Endodermal cell (in vitro differentiated cells): ENCODE measurements at regions not wholly inside any gene's neighbourhood (a gene's known extent, or its start where the extent isn't known, plus 50 kb on each side); places are given as distances from the start of the nearest gene placed in this dataset.

Experiments
- DNase-seq: peaks from one replicate; pipeline ENCODE4 v3.0.0-alpha.2; 2017
- H3K27ac ChIP-seq: 2 replicates; pipeline ENCODE4 v1.5.1; 2013; ENCODE audit warnings: mild to moderate bottlenecking, low read depth, low read length, moderate library complexity
- H3K27me3 ChIP-seq: 2 replicates; pipeline ENCODE4 v1.6.1; 2013; ENCODE audit warnings: mild to moderate bottlenecking, low read length, moderate library complexity; ENCODE audit not compliant: insufficient read depth, control insufficient read depth, poor library complexity, severe bottlenecking
- H3K36me3 ChIP-seq: 2 replicates; pipeline ENCODE4 v1.7.0; 2013; ENCODE audit warnings: mild to moderate bottlenecking, low read length, moderate library complexity; ENCODE audit not compliant: control insufficient read depth, insufficient read depth
- H3K4me1 ChIP-seq: one replicate; pipeline ENCODE4 v1.7.0; 2013; ENCODE audit warnings: low read length; ENCODE audit not compliant: control insufficient read depth, insufficient read depth
- H3K4me3 ChIP-seq: 2 replicates; pipeline ENCODE4 v1.5.1; 2013; ENCODE audit warnings: mild to moderate bottlenecking, low read length, moderate library complexity
- H3K9ac ChIP-seq: 2 replicates; pipeline ENCODE4 v1.6.1; 2013; ENCODE audit warnings: mild to moderate bottlenecking, low read length, moderate library complexity; ENCODE audit not compliant: poor library complexity, severe bottlenecking; ENCODE audit errors: extremely low read depth
- H3K9me3 ChIP-seq: 2 replicates; pipeline ENCODE4 v1.6.1; 2013; ENCODE audit warnings: mild to moderate bottlenecking, low read length, moderate library complexity; ENCODE audit not compliant: control insufficient read depth
- H3K27ac Mint-ChIP-seq: 2 replicates; pipeline ENCODE4 v1.8.0; 2020; ENCODE audit warnings: mixed read lengths
- H3K27me3 Mint-ChIP-seq: 2 replicates; pipeline ENCODE4 v1.8.0; 2021; ENCODE audit warnings: mild to moderate bottlenecking, mixed read lengths; ENCODE audit not compliant: insufficient read depth
- H3K36me3 Mint-ChIP-seq: 2 replicates; pipeline ENCODE4 v1.8.0; 2020; ENCODE audit warnings: low read depth, mixed read lengths
- H3K4me1 Mint-ChIP-seq: 2 replicates; pipeline ENCODE4 v1.8.0; 2020; ENCODE audit warnings: mixed read lengths
- H3K4me3 Mint-ChIP-seq: 2 replicates; pipeline ENCODE4 v1.8.0; 2020; ENCODE audit warnings: mild to moderate bottlenecking, moderate library complexity, mixed read lengths
- H3K9me3 Mint-ChIP-seq: 2 replicates; pipeline ENCODE4 v1.8.0; 2020; ENCODE audit warnings: mild to moderate bottlenecking, mixed read lengths
- WGBS, 2 experiments: methylation state at CpG; one replicate each; pipeline versions ENCODE4 v1.1.5 to v1.1.7; 2013; ENCODE audit warnings: missing lambda C conversion rate in 2 of 2, mixed read lengths in 1 of 2; ENCODE audit not compliant: insufficient coverage in 1 of 2, insufficient read length in 1 of 2; 5-methylcytosine and 5-hydroxymethylcytosine counted together
- TF ChIP-seq, protein P1 (sequence below): fragments of 200-600 bp; sonication (generic); conservative IDR thresholded peaks from 2 replicates; pipeline ENCODE4 v1.5.0; 2021; ENCODE audit warnings: antibody characterized with exemption, mild to moderate bottlenecking

DNA sequence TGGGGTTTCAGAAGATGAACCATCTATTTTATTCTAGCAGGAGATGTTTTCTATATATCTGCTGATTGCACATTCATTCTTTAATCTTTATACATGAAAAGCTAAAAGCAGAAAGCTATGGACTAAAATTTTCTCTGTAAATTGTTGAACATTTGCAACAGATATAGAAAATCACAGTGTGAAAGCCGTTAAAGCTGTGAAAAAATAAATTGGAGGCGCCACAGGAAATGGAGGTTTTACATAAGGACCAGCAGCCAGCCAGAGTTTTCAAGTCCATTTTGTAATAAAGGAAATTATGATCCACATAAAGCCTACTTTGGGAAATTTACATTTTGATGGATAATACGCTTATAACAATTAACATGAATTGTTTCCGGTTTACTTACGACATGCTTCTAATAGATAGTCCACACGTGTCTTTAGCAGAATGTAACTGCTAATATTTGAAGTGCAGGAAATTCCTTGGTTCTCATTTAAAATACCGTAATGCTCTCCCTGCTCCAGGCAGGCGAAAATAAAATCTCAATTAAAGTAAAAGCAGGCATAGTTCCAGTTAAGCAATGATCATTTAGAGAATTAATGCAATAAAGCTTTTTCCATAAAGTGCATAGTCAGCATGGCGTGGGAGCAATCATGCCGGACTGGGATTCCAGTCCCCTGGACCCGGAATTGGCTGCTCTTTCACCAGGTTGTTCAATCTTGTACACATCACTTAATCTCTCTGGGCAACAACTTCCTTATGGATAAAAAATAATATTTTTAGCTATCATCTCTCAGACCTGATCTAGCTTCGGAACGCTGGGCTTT, 445.4 kb downstream of the ZNF608 start:
- no peak for DNase-seq
- H3K4me3 ChIP-seq: no peak overlapping the region
- no peak overlapping the region for H3K9ac ChIP-seq
- H3K36me3 ChIP-seq: no peaks in the 10 kb centered on the region
- WGBS, 2 experiments: 87 to 96% methylated on average over 10 to 13 of the region's 13 CpGs
- Mint-ChIP-seq H3K4me1 (peaks cover 21% of the 10 kb centered on the region), H3K27ac (peak overlapping the region; percentile 58), H3K4me3 (no peak overlapping the region), H3K9me3 (peaks cover 3% of the 10 kb centered on the region), H3K27me3 (no peaks in the 10 kb centered on the region), H3K36me3 (peaks cover 5% of the 10 kb centered on the region)
- TF ChIP-seq, protein P1, sequence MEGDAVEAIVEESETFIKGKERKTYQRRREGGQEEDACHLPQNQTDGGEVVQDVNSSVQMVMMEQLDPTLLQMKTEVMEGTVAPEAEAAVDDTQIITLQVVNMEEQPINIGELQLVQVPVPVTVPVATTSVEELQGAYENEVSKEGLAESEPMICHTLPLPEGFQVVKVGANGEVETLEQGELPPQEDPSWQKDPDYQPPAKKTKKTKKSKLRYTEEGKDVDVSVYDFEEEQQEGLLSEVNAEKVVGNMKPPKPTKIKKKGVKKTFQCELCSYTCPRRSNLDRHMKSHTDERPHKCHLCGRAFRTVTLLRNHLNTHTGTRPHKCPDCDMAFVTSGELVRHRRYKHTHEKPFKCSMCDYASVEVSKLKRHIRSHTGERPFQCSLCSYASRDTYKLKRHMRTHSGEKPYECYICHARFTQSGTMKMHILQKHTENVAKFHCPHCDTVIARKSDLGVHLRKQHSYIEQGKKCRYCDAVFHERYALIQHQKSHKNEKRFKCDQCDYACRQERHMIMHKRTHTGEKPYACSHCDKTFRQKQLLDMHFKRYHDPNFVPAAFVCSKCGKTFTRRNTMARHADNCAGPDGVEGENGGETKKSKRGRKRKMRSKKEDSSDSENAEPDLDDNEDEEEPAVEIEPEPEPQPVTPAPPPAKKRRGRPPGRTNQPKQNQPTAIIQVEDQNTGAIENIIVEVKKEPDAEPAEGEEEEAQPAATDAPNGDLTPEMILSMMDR: no peak
- no peak overlapping the region for H3K27ac ChIP-seq
- peaks cover 4% of the 10 kb centered on the region for H3K4me1 ChIP-seq
- no peaks in the 10 kb centered on the region for H3K27me3 ChIP-seq
- peaks cover 21% of the 10 kb centered on the region for H3K9me3 ChIP-seq

DNA sequence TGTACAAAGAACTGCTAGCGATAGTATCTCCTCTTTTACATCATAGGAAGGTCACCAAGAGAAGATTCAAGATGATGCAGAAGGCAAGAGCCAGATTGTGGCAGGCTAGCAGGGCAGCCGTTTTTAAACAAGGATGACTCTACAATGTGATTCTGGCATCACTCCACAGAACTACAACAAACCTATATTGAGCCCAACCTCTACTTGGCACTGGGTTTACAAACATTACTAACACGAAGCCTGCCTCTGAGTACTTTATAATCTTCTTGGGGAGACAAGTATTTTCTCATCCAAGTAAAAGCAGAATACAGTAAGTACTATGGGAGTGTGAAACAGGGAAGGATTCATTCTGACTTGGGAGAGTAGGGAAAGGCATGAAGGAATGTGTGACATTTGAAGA, 448.6 kb downstream of the ZNF608 start:
- Histone ChIP-seq H3K9ac (no peak overlapping the region), H3K36me3 (peaks cover 5% of the 10 kb centered on the region), H3K4me1 (peaks cover 4% of the 10 kb centered on the region), H3K27ac (no peak overlapping the region), H3K4me3 (no peak overlapping the region), H3K9me3 (peaks cover 27% of the 10 kb centered on the region), H3K27me3 (no peaks in the 10 kb centered on the region)
- Mint-ChIP-seq H3K4me1 (peaks cover 22% of the 10 kb centered on the region), H3K27ac (no peak overlapping the region), H3K4me3 (no peak overlapping the region), H3K9me3 (peaks cover 16% of the 10 kb centered on the region), H3K36me3 (peaks cover 7% of the 10 kb centered on the region), H3K27me3 (no peaks in the 10 kb centered on the region)
- no peak for DNase-seq
- WGBS, 2 experiments: 55 to 60% methylated on average over 3 of the region's 3 CpGs
- TF ChIP-seq, protein P1: no peak

DNA sequence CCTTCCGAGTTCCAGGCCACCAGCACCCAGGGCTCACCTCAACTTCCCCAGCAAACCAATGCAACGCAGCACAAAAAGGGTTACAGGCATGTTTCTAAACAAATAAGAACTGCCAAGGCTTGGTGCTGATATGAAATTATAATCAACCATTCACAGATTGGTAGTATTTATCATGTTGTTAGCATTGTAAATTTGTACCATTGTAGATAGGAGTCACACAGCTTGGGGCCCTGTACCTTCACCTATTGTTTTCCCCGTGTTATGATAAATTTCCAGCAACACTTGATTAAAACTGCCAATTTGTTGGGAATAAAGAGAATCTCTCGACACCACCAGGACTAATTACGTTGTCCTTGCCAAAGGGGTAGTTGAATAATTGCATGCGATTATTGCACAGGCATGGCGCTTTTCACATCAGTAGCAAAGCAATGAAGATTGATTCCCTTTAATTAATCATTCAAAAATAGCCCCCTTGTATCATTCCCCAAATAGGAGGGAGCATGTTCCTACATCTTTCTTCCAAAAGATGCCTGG, 454.1 kb downstream of the ZNF608 start:
- Mint-ChIP-seq H3K4me1 (peaks cover 30% of the 10 kb centered on the region), H3K4me3 (no peak overlapping the region), H3K27me3 (no peaks in the 10 kb centered on the region), H3K36me3 (peaks cover 11% of the 10 kb centered on the region), H3K27ac (no peak overlapping the region), H3K9me3 (peaks cover 13% of the 10 kb centered on the region)
- Histone ChIP-seq H3K36me3 (peaks cover 5% of the 10 kb centered on the region), H3K9me3 (peaks cover 27% of the 10 kb centered on the region), H3K9ac (no peak overlapping the region), H3K4me3 (no peak overlapping the region), H3K4me1 (peaks cover 8% of the 10 kb centered on the region), H3K27me3 (no peaks in the 10 kb centered on the region), H3K27ac (no peak overlapping the region)
- TF ChIP-seq, protein P1: no peak
- WGBS, 2 experiments: 80 to 95% methylated on average over 4 to 7 of the region's 7 CpGs
- no peak for DNase-seq
